GM21723 (cell line): ENCODE measurements at regions not wholly inside any gene's neighbourhood (a gene's known extent, or its start where the extent isn't known, plus 50 kb on each side); places are given as distances from the start of the nearest gene placed in this dataset.
A peak's percentile ranks its signal among the peaks of the same experiment; 100 is the strongest.

ENCODE experiments used
- ATAC-seq: cut with Tn5 transposase; IDR thresholded peaks from one replicate; pipeline ENCODE4 v1.9.1; 2021; ENCODE audit warnings: mild to moderate bottlenecking, moderate library complexity; ENCODE audit not compliant: unreplicated experiment

DNA sequence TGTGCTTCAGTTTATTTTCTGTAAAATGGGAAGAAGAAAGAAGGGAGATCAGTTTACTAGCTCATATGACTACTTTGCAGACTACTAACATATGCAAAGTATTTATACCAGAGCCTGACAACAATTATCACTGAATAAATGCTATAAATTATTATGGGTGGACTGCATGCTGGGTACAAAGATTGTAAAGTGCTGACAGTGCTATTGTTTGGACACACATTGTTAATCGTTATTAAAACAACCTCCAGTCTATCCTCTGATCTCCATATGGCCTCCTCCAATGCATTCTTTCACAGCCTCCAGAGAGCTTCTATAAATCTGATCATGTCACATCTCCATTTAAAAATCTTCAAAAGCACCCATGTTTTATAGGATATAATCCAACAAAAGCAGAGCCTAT, 90.1 kb upstream of the HS3ST1 start:
- no peak for ATAC-seq

DNA sequence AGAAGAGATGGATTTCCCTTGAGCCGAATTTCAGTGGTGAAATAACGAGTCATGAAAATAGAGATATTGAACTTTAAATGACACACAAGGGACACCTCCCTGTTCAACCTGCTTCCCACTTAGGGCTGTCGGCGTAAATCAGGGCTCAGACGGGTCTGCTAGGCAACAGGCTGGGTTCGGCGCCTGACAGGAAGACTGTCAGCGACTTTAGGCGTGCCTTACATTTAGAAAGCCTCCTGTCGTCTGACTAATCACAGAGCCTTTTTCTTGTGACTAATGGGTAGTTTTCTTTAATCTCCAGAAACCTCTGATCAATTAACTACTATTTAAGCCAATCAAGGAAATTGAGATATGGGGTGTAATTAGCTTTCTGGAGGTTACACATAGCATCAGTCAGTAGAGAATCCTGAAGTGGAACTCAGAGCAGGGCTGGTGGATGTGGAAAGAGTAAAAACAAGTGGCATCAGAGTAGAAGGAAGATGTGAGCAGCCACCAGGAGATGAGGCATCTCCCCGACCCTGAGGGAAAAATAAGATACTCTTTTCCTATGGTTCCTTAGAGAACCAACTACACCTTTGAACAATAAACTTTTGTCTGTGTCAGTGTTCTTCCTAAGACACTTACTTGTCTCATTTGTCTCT, 86.2 kb upstream of the HS3ST1 start:
- no peak for ATAC-seq

DNA sequence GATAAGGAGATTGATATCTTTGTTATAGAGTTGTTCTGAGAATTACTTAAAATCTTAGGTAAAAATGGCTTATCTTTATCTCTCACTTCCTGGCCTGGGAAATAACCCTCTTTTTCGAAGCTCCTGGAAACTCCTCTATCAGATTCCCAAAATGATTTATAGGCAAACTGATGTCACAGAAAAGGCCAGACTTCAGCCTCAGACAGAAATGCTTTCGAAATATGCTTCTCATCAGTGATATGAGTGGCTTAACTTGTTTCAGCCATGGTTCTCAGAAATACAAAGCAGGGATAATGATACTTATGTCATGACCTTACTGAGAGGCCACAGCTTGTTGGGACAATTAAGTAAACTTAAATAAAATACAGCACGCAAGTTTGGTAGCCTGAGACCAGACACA, 85.3 kb upstream of the HS3ST1 start:
- ATAC-seq: no peak

DNA sequence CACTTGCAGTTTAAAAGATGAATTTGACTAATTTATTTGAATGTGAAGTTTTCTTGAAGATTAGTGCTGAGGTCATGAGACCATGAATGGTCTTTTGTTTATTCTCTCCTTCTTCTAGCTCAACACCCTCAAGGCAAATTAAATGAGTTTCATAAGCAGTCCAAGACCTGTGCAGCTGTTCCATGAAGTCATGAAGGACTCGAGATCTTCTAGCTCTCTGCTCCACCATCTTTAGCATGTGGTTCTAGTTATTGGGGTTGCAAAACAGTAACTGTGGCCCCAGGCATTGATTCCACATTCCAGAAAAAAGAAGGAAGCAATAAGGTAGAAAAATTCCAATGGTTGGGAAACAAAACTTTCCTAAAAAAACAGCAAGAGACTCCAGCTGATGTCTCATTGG, 84.2 kb upstream of the HS3ST1 start:
- ATAC-seq: no peak

DNA sequence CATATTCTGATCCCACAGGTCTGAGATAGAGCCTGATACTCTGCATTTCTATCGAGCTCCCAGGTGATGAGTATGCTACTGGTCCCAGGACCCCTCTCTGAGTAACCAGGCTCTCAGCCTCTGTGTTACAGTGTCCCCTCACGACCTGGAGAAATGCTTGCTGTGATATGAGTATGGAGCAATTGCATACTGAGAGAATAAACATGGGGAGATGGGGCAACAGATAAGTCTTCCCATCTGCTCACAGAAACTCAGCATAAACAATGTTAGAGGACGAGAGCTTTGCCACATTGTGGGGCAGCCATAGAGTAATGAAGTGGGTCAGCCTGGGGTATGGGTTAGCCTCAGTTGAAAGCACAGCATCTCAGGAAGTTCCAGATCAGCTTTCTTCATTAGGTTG, 82.6 kb upstream of the HS3ST1 start:
- no peak for ATAC-seq

DNA sequence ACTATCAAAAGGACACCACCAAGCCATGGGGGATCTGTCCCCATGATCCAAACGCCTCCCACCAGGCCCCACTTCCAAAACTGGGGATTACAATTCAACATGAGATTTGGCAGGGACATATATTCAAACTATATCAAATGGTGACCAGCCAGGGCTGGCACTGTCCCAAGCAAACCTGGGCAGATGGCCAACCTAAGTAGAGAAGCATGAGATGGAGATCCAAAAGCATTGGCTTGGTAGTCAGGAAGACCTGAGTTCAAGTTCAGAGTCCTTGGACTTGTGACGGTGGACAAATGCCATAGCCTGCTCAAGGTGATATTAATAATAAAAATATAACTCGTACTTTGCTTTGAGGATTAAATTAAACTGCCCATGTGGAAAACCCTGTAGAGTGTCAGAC, 79.2 kb upstream of the HS3ST1 start:
- ATAC-seq: no peak

DNA sequence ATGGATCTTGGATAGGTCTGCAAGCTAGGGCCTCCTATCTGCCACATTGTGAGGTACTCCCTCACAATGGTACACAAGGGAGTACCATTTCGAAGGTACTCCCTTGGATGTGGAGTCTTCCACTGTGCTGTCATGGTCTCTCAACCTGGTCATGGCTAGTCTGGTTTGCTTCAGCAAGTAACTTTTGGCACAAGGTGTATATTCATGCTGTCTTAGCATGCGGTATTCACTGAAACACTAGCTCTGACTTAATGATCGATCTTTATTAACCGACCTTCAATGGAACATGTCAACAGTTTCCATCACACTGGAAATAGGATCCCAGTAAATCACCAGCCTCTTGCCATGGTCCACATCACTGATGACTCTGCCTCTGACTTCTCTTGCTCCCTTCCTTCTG, 77.5 kb upstream of the HS3ST1 start:
- no peak for ATAC-seq

DNA sequence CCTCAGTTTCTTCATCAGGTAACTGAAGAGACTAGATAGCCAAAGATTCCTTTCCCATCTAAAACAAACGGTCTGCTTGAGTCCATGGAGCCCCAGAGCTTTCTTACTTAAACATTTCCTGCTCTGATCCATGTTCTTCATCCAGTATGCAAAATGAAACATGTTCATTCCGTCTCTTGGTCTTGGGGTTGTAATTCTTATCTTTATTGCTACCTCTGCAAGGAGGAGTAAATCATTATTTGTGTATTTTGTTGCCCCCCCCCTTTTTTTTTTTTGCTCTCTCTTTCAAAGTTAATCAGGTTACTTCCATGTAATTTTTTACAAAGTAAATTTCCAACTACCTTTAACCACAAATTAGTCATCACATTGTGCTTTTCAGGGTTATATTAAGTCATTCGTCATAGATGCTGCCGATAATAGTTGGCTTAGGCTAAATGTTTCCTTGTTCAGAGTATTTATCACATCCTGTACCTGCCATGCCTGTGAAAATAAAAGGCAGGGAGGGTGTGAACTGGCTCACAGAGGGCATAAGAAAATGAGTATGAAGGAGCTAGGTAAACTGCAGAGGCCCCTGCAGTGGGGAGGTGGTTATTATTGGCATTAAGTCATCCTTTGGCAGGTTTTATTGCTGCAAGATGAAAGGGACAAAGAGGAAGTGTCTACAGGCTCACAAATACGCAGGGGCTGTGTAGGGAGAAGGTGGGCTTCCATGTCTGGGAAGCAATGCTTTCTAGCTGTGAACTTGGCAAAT, 76.7 kb upstream of the HS3ST1 start:
- no peak for ATAC-seq

DNA sequence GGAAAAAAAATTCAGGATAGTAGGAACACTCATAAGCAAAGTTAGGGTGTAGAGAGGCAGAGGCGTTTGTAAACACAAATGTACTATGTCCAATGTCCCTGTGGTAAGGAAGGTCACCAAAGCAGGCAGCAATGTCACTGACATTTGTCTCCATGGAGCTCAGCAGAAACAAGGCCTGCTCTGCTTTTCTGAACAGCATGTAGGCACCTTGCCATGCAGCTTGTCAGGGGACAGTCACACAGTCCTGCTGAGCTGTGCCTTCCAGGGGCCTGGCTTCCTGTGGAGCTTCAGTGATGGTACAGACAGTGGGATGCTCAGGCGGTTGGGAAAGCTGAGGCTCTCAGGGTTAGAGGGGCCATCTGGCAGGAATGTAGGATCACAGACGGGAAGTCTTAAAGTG, 74.5 kb upstream of the HS3ST1 start:
- no peak for ATAC-seq

DNA sequence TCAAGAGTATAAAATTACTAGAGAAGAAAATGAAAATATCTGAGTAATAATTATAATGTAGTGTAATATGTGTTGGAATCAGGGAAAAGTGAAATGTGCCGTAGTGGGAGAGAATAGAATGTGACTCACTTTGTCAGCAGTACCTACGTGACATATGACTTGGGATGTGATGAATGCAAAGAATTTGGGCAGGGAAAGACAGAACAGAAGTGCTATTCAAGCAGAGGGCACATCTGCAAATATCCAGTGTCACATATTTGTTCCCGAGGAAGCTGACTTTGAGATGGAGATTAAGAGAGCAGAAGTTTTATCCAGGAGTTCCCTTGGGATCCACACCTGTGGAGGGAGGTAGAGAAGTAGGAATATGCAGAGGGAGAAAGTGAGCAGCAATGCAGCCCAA, 69.3 kb upstream of the HS3ST1 start:
- no peak for ATAC-seq

DNA sequence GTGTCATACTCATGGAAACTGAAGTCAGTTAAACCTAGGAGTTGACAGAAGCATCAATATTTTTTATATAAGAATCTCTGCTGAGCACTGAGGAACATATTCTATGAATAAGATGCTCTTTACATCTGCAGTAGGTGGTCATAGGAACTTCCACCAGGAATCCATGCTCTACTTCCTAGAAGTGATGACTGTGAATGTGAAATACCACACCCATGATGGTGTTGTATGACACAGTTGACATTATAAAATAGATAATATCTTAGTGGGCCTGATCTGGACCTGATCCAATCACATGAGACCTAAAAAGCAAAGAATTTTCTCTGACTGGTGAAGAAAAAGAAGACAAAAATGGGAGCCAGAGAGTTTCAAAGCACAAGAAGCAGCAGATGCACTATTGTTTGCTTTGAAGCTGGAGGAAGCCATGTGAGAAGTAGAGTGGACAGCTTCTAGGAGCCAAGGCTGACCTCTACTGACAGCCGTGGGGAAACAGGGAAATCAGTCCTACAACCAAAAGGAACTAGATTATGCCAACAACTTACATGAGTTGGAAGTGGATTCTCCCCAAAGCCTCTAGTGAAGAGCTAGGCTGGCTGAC, 68.6 kb upstream of the HS3ST1 start:
- ATAC-seq: no peak

DNA sequence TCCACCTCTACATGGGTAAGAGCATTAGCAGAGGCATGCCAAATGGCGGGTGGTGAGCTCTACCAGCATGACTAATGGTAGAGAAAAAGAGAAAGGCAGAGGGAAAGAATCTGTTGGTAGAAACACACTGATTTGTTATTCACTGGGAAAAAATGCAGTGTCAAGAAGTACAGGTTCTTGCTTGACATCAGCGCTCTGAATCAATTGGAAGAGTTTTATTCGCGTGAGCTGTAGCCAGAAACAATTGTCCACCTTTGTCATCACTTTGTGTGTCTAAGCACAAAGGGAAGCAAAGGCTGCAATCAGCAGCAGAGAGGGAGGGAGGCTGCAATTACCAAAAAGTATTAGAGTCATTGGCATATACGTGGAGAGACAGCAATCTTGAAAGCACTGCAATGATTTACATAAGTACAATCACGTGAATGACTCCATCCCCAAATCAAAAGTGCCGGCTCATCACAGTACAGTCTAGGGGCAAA, 67.7 kb upstream of the HS3ST1 start:
- no peak for ATAC-seq

DNA sequence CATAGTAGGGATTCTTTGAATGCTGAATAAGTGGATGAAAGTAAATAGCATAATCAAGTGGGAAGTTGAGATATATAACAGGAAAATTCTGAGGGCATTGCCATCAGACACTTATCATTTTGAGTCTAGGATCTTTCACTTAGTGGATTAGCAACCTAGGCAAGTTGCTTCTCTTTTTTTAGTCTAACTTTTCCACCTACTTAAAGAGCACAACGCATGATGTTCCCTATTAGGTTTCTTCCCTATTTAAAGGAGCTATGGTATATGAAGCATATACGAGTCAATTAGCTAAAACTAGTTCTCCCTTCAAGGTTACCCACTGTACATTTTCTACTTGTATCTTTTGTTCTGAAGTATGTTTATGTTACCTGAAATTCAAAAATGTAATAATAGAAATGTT, 67.1 kb upstream of the HS3ST1 start:
- no peak for ATAC-seq

DNA sequence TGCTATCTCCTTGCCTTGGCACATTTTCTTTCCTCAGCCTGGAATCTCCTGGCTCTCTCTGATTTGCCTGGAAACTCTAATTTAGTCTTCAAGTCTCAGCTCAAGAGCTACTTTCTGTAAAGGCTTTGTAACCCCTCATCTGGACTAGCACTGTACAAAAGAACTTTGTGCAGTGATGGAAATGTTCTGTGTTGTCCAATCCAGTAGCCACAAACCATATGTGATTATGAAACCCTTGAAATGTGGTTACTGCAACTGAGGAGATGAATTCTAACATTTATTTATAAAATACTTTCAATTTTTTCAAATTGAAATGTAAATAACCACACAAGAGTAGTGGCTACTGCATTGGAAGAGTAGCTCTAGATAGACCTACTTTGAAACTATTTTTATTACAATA, 66.6 kb upstream of the HS3ST1 start:
- no peak for ATAC-seq

DNA sequence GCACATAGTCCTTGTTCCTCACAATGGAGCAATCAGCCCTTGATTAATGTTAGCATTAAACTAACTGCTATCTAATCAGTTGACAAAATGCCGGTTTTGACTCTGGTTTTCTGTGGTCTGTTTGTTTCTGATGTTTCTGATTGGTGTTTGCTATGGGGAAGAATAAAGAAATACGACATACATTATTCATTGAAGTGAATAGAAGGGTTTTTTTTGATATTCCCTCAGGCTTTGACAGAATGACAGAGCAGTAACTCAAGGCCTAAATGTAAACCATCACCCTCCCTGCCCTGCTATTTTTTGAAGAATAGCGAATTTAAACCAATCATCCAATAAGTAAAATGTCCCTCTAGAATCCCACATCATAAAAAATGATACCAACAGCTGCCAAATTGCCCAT, 65.5 kb upstream of the HS3ST1 start:
- no peak for ATAC-seq

DNA sequence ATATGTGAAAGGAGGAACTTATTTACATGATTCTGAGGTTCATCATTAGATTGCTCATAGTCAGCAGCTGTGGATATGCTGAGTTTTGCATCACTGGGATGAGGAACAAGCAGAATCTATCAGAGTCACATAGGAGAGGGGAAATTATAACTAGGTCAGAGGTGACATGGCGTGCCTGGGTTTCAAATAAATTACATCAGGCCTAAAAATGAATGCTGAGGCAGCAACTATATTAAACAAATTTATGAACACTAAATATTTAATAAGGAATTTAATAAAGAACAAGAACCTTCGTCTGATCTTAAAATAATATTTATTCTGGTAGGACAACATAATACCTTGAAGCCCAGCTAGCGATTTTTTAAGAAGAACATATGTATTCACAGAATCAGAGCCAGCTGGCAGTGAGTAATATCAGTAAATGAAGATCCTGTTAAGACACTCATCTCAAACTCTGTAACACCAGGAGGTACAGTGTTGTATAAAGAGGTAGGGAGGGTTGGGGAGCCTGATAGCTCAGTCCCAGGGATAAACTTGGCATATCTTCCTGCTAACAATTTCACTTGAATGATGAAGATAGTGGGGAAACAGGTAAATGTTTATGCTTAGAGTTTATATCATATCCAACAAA, 60.9 kb upstream of the HS3ST1 start:
- peak; percentile 58 for ATAC-seq

DNA sequence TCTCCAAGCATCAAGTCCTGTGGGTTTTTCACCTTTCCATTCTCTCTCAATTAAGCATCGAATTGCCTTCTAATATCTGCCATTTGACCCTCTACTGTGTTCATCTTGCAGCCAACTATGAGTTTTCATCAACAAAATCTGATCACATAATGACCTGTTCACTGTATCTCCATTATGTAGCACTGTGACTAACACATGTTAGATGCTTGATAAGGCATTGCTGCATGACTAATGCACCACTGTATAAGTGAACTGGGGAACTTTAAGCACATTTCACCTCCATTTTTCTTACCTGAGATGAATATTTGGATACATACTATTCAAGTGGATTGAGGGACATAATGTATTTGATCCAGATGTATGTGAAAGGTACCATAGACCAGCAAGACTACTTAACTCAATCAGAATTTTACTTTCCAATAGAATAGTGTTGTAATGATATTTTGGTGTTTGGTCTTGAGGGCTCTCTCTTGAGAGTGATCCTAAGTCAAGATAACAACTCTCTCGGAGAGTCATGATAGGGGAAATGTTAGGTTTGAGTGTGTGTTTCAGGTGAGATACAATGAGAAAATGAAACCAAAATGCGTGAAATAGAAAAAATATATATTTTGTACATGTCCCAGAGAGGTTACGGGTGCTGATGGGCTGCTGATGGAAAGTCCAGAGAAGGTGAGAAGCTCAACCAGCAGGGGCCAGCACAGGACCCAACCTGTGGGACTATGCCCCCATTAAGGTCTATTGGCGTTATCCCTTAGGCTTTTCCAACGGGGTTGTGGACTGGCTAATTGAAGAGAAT, 60.2 kb upstream of the HS3ST1 start:
- no peak for ATAC-seq

DNA sequence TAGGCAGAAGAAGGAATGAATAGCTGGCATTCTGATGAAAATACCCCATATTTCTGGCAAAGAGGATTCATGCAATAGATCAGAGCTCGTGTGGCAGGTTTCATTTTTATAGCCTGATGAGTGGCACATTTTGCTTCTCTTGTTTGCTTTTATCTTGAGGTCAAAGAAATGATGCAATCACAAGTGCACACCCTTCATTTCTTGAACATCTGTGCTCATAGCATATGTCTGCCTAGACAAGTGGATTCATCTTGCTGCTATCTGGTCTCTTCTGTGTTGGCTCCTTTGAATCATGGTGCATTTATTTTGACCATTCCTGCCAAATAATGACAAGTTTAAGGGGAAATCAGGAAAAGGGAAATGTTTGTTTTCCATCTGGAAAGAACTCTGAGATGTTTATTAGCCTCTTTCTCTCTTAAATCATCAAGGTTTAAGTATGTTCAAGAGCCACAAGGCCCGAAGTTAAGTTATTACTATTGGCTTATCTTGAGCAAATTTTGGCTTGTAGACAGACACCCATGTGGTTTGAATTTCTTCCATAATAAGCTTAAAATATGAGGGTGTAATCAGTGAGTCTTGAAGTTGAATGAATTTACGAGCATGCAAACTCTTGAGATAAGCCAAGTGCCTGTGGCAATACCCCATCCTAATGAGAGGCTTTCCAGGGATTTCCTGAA, 59.3 kb upstream of the HS3ST1 start:
- no peak for ATAC-seq

DNA sequence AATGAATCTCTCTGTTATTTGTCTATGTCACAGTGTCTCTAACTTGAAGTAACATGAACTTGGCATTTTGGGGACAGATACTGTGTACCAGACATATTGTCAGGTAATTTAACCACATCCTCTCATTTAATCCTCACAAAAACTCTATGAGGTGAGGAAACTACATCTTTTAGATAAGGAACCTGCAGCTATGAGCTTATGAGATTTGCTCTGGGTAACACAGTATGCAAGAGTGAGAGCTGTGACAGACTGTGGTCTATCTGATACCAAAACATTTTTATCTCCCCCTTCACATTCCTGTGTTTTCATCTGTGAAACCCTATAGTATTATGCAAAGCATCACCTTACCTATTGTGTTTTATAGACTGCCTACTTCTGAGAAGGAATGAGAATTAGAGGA, 58.4 kb upstream of the HS3ST1 start:
- ATAC-seq: no peak

DNA sequence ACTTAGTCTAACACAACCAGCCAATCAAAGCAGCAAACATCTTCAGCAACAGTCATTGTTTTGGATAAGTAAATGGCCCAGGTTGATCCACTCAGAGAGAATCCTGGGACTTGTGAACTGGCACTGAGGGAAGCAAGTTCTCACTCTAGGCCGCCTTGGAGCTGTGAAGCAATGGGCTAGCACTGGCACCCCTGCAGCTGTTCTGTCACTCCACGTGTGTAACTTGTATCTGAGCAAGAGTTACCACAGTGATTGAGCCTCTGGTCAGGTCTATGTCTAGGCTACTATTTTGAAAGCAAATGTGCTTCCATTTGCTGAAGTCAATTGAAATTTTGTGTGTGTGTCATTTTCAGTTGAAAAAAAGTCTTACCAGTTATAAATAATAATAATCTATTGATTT, 57.2 kb upstream of the HS3ST1 start:
- no peak for ATAC-seq

DNA sequence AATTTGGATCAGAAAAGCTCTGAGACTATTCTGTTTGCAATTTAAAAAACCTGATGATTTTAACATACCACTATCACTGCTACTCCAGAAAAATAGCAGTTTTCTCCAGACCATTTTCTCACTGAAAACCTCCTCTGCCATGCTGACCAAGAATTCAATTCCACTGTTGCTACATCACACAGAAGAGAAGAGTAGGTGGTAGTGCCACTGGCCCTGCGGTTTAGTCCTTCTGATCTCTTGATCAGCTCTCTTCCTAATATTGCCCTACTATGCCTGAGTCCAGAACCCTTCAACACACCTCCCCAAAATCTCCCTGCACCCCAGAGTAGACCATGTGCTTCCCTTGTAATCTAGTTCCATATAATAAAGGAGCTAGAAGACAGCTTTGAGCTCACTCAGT, 55.8 kb upstream of the HS3ST1 start:
- no peak for ATAC-seq
